Tibial artery (tissue), 4 donors: ENCODE measurements at regions not wholly inside any gene's neighbourhood (a gene's known extent, or its start where the extent isn't known, plus 50 kb on each side); places are given as distances from the start of the nearest gene placed in this dataset.

Source experiments
- DNase-seq, 2 donors: peaks; one replicate each; pipeline ENCODE4 v3.0.0-alpha.2; 2019
- H3K27ac ChIP-seq, 2 donors: fragments of 200-600 bp; sonication (generic) in 1 of 2; 1 replicate in 1 of 2; 2 replicates in 1 of 2; pipeline ENCODE4 v1.5.1; 2018 to 2019; ENCODE audit warnings: mild to moderate bottlenecking in 1 of 2
- H3K27me3 ChIP-seq, 2 donors: fragments of 200-600 bp; sonication (generic) in 1 of 2; one replicate each; pipeline versions ENCODE4 v1.5.1 to v1.6.0; 2016 to 2019
- H3K36me3 ChIP-seq, 3 donors: fragments of 200-600 bp; sonication (generic) in 2 of 3; one replicate each; pipeline ENCODE4 v1.5.1; 2016 to 2019; ENCODE audit warnings: mild to moderate bottlenecking in 2 of 3
- H3K4me1 ChIP-seq, 4 donors: fragments of 200-600 bp; sonication (generic) in 2 of 4; 1 replicate in 3 of 4; 2 replicates in 1 of 4; pipeline ENCODE4 v1.5.1; 2016 to 2019
- H3K4me3 ChIP-seq, 2 donors: fragments of 200-600 bp; sonication (generic) in 1 of 2; 1 replicate in 1 of 2; 2 replicates in 1 of 2; pipeline ENCODE4 v1.5.1; 2018 to 2019; ENCODE audit warnings: mild to moderate bottlenecking in 2 of 2
- H3K9me3 ChIP-seq, 3 donors: fragments of 200-600 bp; sonication (generic) in 1 of 3; one replicate each; pipeline ENCODE4 v1.5.1; 2016 to 2019
- intact Hi-C: fragments of 100-400 bp; cut with DNase I; formaldehyde crosslinking; loops from one replicate; pipeline ENCODE4 v1.15.0; 2023; ENCODE audit warnings: low total_unique reads
- TF ChIP-seq, protein P1 (sequence below), 2 experiments: fragments of 200-600 bp in 1 of 2; fragments of 450-650 bp in 1 of 2; IDR thresholded peaks; one replicate each; pipeline ENCODE4 v1.5.1; 2017 to 2019; ENCODE audit warnings: antibody characterized with exemption in 2 of 2, mild to moderate bottlenecking in 1 of 2, moderate library complexity in 1 of 2

DNA sequence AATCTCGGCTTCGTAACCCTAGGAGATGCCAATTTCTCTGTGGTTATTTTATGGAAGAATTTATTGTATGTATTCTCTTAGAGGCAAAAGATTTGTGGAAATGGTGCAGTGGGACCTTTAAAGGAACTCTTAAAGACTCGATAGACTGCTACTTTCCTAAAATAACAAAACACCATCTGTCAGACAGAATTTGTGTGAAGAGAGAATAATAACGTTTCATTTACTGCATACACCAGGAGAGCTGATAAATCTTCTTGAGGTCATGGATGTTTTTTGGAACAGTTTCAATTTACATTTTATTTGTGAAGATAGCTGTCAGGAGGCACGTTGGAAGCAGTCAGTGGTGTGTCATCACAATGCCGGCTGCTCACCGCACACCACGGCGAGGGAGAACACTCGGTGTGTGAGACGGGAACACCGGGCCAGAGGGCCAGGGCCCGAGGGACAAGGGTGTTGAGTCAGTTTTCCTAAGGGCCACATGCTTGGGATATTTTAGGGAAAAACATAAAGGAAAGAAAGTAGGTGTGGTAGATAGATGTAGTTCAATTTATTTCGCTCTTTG lies 1681.0 kb upstream of the DDX18 start:
- intact Hi-C loops: no loop called here
- TF ChIP-seq, protein P1, sequence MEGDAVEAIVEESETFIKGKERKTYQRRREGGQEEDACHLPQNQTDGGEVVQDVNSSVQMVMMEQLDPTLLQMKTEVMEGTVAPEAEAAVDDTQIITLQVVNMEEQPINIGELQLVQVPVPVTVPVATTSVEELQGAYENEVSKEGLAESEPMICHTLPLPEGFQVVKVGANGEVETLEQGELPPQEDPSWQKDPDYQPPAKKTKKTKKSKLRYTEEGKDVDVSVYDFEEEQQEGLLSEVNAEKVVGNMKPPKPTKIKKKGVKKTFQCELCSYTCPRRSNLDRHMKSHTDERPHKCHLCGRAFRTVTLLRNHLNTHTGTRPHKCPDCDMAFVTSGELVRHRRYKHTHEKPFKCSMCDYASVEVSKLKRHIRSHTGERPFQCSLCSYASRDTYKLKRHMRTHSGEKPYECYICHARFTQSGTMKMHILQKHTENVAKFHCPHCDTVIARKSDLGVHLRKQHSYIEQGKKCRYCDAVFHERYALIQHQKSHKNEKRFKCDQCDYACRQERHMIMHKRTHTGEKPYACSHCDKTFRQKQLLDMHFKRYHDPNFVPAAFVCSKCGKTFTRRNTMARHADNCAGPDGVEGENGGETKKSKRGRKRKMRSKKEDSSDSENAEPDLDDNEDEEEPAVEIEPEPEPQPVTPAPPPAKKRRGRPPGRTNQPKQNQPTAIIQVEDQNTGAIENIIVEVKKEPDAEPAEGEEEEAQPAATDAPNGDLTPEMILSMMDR (IDR thresholded peaks at IDR 0.05): no peak

DNA sequence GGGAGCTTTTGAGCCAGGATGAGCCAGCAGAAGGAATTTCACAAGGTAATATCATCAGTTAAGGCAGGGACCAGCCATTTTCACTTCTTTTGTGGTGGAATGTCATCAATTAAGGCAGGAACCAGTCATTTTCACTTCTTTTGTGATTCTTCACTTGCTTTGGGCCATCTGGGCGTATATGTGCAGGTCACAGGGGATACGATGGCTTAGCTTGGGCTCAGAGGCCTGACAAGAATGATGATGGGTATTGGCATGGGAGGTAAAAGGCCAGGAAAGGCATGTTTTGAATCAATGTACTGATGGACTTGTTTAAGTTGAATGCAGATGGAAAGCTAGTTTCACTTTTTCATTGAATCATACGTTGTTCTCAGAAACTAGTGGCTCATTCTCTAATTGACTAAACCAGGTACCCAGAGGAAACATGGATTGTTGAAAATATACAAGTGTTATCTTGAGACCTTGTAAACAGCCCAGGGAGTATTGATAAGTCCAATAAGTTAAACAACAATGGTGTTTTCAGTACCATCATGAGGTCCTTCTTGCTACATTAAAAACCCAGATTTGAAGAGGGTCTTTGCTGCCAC lies 1672.5 kb upstream of the DDX18 start:
- TF ChIP-seq, protein P1 (IDR thresholded peaks at IDR 0.05): no peak
- intact Hi-C loops: no loop called here
- no peaks in the 10 kb centered on the region for H3K9me3 ChIP-seq

More for the DNA sequence above, 1681.0 kb upstream of the DDX18 start:
- Histone ChIP-seq H3K9me3 (no peaks in the 10 kb centered on the region), H3K27ac (no peak overlapping the region), H3K4me1 (no peaks in the 10 kb centered on the region), H3K4me3 (no peak overlapping the region), H3K36me3 (no peaks in the 10 kb centered on the region), H3K27me3 (no peaks in the 10 kb centered on the region)
- no peak for DNase-seq

DNA sequence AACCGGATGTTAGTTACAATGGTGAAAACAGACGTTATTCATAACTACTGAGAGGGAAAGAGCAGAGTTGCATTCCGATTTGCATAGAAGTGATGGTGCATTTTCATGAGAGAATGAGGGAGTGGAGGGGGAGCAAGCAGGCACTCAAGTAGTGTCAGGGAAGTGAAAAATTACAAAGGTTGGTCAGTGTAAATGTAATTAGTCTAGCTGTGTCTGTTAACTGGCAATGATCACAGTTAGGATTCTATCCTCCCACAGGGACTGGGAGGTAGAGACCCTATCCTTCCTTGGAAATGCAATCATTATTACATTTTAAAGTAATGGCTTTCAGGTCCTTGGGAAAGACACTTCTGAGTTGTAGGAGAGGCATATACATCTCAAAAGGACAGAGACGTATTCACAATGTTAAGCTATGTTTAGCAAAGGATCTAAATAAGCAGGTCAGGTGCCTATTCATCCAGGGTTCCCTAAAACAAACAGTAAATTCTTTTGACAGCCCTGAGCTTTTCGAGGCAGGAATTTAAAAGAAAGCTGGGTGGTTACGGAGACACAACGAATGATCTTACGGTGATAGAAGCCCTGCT lies 1671.8 kb upstream of the DDX18 start:
- Histone ChIP-seq H3K27me3 (no peaks in the 10 kb centered on the region), H3K9me3 (no peaks in the 10 kb centered on the region), H3K36me3 (no peaks in the 10 kb centered on the region), H3K4me3 (no peak overlapping the region), H3K4me1 (no peaks in the 10 kb centered on the region), H3K27ac (no peak overlapping the region)
- intact Hi-C loops: no loop called here
- no peak for DNase-seq
- TF ChIP-seq, protein P1 (IDR thresholded peaks at IDR 0.05): no peak

More for the DNA sequence above, 1672.5 kb upstream of the DDX18 start:
- Histone ChIP-seq H3K4me1 (no peaks in the 10 kb centered on the region), H3K36me3 (no peaks in the 10 kb centered on the region), H3K4me3 (no peak overlapping the region), H3K27me3 (no peaks in the 10 kb centered on the region), H3K27ac (no peak overlapping the region)
- no peak for DNase-seq

DNA sequence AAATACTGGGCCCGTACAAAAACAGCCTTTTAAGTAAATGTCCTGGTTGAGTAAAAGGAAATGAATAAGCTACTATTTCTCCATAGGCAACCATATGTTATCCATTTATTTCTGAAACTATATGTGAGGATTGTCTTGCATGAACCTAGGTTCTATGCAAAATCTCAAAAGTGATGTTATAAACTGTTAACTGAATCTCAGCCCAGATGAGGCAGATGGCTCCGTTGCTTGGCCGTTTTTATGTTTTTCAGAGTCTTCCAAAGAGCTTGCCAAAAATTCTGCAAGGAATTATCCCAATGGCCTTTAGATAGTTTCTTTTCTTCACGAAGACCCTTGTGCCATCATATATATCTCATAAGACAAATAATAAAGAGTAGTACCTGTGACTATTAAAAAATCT lies 1669.5 kb upstream of the DDX18 start:
- no peak for DNase-seq
- TF ChIP-seq, protein P1 (IDR thresholded peaks at IDR 0.05): no peak
- no peak overlapping the region for H3K4me3 ChIP-seq
- no peak overlapping the region for H3K27ac ChIP-seq
- no peaks in the 10 kb centered on the region for H3K36me3 ChIP-seq
- no peaks in the 10 kb centered on the region for H3K9me3 ChIP-seq
- H3K4me1 ChIP-seq: no peaks in the 10 kb centered on the region
- intact Hi-C loops: no loop called here
- H3K27me3 ChIP-seq: no peaks in the 10 kb centered on the region

DNA sequence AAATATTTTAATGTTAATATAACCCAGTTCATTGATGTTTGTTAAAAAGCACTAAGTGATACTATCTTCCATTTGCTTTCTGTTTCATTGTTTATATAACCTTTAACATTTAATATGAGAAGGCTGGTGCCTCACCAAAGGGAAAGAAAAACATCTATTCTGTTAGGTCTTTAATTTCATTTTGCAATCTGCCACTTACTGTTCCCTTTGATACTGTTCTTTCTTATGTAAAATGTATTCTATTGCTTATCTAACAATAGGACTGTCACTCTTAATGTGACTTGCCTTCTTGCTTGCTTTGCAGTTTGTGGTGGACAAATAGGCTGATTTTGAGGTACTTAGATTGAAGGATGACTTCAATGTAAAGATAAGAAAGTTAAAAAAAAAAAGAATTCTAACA lies 1666.1 kb upstream of the DDX18 start:
- Histone ChIP-seq H3K9me3 (no peaks in the 10 kb centered on the region), H3K4me3 (no peak overlapping the region), H3K27ac (no peak overlapping the region), H3K4me1 (no peaks in the 10 kb centered on the region), H3K36me3 (no peaks in the 10 kb centered on the region), H3K27me3 (no peaks in the 10 kb centered on the region)
- TF ChIP-seq, protein P1 (IDR thresholded peaks at IDR 0.05): no peak
- no peak for DNase-seq
- intact Hi-C loops: no loop called here
